GM23338 (cell line): ENCODE measurements at regions not wholly inside any gene's neighbourhood (a gene's known extent, or its start where the extent isn't known, plus 50 kb on each side); places are given as distances from the start of the nearest gene placed in this dataset.

ENCODE experiments used
- EZH2 ChIP-seq: fragments of 200-600 bp; sonication (generic); IDR thresholded peaks from one replicate; pipeline ENCODE4 v1.8.0; 2017; ENCODE audit warnings: antibody characterized with exemption, mild to moderate bottlenecking, low read depth; ENCODE audit not compliant: unreplicated experiment
- EZH2phosphoT487 ChIP-seq: fragments of 200-600 bp; sonication (generic); IDR thresholded peaks from one replicate; pipeline ENCODE4 v1.8.1; 2018; ENCODE audit warnings: antibody characterized with exemption; ENCODE audit not compliant: unreplicated experiment
- JUNB ChIP-seq: IDR thresholded peaks from one replicate; pipeline ENCODE4 v1.6.1; 2016; ENCODE audit warnings: antibody characterized with exemption; ENCODE audit not compliant: unreplicated experiment
- POLR2AphosphoS5 ChIP-seq: IDR thresholded peaks from 2 replicates; pipeline ENCODE4 v1.6.1; 2016; ENCODE audit warnings: antibody characterized with exemption, low read depth
- STAT1 ChIP-seq: IDR thresholded peaks from one replicate; pipeline ENCODE4 v1.6.1; 2016; ENCODE audit warnings: antibody characterized with exemption; ENCODE audit not compliant: unreplicated experiment
- TF ChIP-seq, protein P1 (sequence below): IDR thresholded peaks from 2 replicates; pipeline ENCODE4 v1.6.1; 2016; ENCODE audit warnings: antibody characterized with exemption
- TF ChIP-seq, protein P2 (sequence below): IDR thresholded peaks from one replicate; pipeline ENCODE4 v1.6.1; 2018; ENCODE audit warnings: antibody characterized with exemption; ENCODE audit not compliant: unreplicated experiment
- TF ChIP-seq, protein P3 (sequence below), 2 experiments: fragments of 200-600 bp in 1 of 2; sonication (generic) in 1 of 2; conservative IDR thresholded peaks; 2 replicates each; pipeline versions ENCODE4 v1.5.1 to v1.6.1; 2016 to 2017; ENCODE audit warnings: antibody characterized with exemption in 2 of 2, low read depth in 2 of 2, mild to moderate bottlenecking in 2 of 2, moderate library complexity in 1 of 2
- TF ChIP-seq, protein P4 (sequence below): fragments of 250-450 bp; sonication (Bioruptor Pico); IDR thresholded peaks from 2 replicates; pipeline ENCODE4 v1.5.0; 2020; ENCODE audit warnings: mild to moderate bottlenecking, moderate library complexity

DNA sequence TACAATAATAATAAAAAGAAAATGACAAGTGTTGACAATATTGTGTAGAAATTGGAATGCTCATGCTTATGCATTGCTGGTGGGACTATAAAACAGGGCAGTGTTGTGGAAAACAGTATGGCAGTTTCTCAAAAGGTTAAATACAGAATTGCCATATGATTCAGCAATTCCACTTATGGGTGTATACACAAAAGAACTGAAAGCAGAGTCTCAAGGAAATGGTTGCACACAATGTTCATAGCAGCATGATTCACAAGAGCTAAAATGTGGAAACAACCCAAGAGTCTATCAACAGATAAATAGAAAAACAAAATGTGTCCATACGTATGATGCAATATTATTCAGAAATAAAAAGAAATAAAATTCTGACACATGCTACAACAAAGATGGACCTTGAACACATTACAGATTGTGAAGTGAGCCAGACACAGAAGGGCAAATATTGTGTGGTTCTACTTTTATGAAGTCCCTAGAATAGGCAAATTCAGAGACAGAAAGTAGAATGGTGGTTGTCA is 64.8 kb upstream of the GRM8 start:
- TF ChIP-seq, protein P1, sequence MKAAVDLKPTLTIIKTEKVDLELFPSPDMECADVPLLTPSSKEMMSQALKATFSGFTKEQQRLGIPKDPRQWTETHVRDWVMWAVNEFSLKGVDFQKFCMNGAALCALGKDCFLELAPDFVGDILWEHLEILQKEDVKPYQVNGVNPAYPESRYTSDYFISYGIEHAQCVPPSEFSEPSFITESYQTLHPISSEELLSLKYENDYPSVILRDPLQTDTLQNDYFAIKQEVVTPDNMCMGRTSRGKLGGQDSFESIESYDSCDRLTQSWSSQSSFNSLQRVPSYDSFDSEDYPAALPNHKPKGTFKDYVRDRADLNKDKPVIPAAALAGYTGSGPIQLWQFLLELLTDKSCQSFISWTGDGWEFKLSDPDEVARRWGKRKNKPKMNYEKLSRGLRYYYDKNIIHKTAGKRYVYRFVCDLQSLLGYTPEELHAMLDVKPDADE: no peak
- TF ChIP-seq, protein P2, sequence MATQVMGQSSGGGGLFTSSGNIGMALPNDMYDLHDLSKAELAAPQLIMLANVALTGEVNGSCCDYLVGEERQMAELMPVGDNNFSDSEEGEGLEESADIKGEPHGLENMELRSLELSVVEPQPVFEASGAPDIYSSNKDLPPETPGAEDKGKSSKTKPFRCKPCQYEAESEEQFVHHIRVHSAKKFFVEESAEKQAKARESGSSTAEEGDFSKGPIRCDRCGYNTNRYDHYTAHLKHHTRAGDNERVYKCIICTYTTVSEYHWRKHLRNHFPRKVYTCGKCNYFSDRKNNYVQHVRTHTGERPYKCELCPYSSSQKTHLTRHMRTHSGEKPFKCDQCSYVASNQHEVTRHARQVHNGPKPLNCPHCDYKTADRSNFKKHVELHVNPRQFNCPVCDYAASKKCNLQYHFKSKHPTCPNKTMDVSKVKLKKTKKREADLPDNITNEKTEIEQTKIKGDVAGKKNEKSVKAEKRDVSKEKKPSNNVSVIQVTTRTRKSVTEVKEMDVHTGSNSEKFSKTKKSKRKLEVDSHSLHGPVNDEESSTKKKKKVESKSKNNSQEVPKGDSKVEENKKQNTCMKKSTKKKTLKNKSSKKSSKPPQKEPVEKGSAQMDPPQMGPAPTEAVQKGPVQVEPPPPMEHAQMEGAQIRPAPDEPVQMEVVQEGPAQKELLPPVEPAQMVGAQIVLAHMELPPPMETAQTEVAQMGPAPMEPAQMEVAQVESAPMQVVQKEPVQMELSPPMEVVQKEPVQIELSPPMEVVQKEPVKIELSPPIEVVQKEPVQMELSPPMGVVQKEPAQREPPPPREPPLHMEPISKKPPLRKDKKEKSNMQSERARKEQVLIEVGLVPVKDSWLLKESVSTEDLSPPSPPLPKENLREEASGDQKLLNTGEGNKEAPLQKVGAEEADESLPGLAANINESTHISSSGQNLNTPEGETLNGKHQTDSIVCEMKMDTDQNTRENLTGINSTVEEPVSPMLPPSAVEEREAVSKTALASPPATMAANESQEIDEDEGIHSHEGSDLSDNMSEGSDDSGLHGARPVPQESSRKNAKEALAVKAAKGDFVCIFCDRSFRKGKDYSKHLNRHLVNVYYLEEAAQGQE: no peak
- TF ChIP-seq, protein P3, sequence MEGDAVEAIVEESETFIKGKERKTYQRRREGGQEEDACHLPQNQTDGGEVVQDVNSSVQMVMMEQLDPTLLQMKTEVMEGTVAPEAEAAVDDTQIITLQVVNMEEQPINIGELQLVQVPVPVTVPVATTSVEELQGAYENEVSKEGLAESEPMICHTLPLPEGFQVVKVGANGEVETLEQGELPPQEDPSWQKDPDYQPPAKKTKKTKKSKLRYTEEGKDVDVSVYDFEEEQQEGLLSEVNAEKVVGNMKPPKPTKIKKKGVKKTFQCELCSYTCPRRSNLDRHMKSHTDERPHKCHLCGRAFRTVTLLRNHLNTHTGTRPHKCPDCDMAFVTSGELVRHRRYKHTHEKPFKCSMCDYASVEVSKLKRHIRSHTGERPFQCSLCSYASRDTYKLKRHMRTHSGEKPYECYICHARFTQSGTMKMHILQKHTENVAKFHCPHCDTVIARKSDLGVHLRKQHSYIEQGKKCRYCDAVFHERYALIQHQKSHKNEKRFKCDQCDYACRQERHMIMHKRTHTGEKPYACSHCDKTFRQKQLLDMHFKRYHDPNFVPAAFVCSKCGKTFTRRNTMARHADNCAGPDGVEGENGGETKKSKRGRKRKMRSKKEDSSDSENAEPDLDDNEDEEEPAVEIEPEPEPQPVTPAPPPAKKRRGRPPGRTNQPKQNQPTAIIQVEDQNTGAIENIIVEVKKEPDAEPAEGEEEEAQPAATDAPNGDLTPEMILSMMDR (conservative IDR thresholded peaks at IDR 0.05; ENCODE audit: low read depth in 2 of 2): no peak
- TF ChIP-seq EZH2phosphoT487 (no peak), EZH2 (no peak), JUNB (no peak), POLR2AphosphoS5 (no peak), STAT1 (no peak)
- TF ChIP-seq, protein P4, sequence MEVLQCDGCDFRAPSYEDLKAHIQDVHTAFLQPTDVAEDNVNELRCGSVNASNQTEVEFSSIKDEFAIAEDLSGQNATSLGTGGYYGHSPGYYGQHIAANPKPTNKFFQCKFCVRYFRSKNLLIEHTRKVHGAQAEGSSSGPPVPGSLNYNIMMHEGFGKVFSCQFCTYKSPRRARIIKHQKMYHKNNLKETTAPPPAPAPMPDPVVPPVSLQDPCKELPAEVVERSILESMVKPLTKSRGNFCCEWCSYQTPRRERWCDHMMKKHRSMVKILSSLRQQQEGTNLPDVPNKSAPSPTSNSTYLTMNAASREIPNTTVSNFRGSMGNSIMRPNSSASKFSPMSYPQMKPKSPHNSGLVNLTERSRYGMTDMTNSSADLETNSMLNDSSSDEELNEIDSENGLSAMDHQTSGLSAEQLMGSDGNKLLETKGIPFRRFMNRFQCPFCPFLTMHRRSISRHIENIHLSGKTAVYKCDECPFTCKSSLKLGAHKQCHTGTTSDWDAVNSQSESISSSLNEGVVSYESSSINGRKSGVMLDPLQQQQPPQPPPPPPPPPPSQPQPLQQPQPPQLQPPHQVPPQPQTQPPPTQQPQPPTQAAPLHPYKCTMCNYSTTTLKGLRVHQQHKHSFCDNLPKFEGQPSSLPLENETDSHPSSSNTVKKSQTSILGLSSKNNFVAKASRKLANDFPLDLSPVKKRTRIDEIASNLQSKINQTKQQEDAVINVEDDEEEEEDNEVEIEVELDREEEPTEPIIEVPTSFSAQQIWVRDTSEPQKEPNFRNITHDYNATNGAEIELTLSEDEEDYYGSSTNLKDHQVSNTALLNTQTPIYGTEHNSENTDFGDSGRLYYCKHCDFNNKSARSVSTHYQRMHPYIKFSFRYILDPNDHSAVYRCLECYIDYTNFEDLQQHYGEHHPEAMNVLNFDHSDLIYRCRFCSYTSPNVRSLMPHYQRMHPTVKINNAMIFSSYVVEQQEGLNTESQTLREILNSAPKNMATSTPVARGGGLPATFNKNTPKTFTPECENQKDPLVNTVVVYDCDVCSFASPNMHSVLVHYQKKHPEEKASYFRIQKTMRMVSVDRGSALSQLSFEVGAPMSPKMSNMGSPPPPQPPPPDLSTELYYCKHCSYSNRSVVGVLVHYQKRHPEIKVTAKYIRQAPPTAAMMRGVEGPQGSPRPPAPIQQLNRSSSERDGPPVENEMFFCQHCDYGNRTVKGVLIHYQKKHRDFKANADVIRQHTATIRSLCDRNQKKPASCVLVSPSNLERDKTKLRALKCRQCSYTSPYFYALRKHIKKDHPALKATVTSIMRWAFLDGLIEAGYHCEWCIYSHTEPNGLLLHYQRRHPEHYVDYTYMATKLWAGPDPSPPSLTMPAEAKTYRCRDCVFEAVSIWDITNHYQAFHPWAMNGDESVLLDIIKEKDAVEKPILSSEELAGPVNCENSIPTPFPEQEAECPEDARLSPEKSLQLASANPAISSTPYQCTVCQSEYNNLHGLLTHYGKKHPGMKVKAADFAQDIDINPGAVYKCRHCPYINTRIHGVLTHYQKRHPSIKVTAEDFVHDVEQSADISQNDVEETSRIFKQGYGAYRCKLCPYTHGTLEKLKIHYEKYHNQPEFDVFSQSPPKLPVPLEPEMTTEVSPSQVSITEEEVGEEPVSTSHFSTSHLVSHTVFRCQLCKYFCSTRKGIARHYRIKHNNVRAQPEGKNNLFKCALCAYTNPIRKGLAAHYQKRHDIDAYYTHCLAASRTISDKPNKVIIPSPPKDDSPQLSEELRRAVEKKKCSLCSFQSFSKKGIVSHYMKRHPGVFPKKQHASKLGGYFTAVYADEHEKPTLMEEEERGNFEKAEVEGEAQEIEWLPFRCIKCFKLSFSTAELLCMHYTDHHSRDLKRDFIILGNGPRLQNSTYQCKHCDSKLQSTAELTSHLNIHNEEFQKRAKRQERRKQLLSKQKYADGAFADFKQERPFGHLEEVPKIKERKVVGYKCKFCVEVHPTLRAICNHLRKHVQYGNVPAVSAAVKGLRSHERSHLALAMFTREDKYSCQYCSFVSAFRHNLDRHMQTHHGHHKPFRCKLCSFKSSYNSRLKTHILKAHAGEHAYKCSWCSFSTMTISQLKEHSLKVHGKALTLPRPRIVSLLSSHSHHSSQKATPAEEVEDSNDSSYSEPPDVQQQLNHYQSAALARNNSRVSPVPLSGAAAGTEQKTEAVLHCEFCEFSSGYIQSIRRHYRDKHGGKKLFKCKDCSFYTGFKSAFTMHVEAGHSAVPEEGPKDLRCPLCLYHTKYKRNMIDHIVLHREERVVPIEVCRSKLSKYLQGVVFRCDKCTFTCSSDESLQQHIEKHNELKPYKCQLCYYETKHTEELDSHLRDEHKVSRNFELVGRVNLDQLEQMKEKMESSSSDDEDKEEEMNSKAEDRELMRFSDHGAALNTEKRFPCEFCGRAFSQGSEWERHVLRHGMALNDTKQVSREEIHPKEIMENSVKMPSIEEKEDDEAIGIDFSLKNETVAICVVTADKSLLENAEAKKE (CRISPR knock-in tag): no peak
